GM12878 (cell line): ENCODE measurements at regions not wholly inside any gene's neighbourhood (a gene's known extent, or its start where the extent isn't known, plus 50 kb on each side); places are given as distances from the start of the nearest gene placed in this dataset.

Experiments used
- ATAC-seq: fragments of 200-7000 bp; cut with Tn5 transposase; 3 replicates; pipeline ENCODE4 v1.9.1; 2020; ENCODE audit warnings: mild to moderate bottlenecking, moderate library complexity
- BruUV-seq: library from RNA; stranded (reverse); fragments of 400-500 nt; replicated peaks from 2 replicates; lab custom pipeline; 2021; lab: Mats Ljungman, UMichigan
- CTCF ChIA-PET: fragments of 300-600 bp; sonication (Branson Sonifier 250); formaldehyde crosslinking; extraction: SDS; loops from one replicate; lab custom pipeline; 2021; ENCODE audit warnings: inconsistent platforms; lab: Yijun Ruan, JAX
- POLR2A ChIA-PET: fragments of 350-600 bp; formaldehyde crosslinking; extraction: SDS; loops from one replicate; lab custom pipeline; 2021; ENCODE audit warnings: inconsistent platforms; lab: Charles Lee
- RAD21 ChIA-PET: fragments of 300-600 bp; sonication (Branson Sonifier 250); formaldehyde crosslinking; loops from one replicate; lab custom pipeline; 2023; ENCODE audit warnings: antibody characterized with exemption; ENCODE audit not compliant: unreplicated experiment; lab: Charles Lee
- SMC1A ChIA-PET: fragments of 300-600 bp; sonication (Branson Sonifier 250); formaldehyde crosslinking; loops from one replicate; lab custom pipeline; 2023; ENCODE audit not compliant: unreplicated experiment, uncharacterized antibody; lab: Charles Lee
- DNase-seq: peaks from one replicate; pipeline ENCODE4 v3.0.0-alpha.2; 2011; ENCODE audit warnings: low read depth, low spot score
- FAIRE-seq: peaks from 3 replicates; lab custom pipeline; 2011; peaks lifted over from hg19 to GRCh38; lab: Jason Lieb, UNC
- H2AFZ ChIP-seq: 2 replicates; pipeline ENCODE4 v1.6.0; 2011; ENCODE audit warnings: low read depth, low read length, control low read depth; ENCODE audit not compliant: control insufficient read depth
- H3K27ac ChIP-seq: 2 replicates; pipeline ENCODE4 v1.5.1; 2011; ENCODE audit warnings: control low read depth; ENCODE audit not compliant: control insufficient read depth, insufficient read depth
- H3K27me3 ChIP-seq, 2 experiments: replicated peaks in 1 of 2; 2 replicates each; pipeline versions ENCODE4 v1.6.0 to v1.6.1; 2011; ENCODE audit warnings: low read length in 1 of 2; ENCODE audit not compliant: control insufficient read depth in 2 of 2, insufficient read depth in 2 of 2
- H3K36me3 ChIP-seq, 2 experiments: 2 replicates each; pipeline ENCODE4 v1.5.1; 2011; ENCODE audit warnings: low read length in 1 of 2; ENCODE audit not compliant: control insufficient read depth in 2 of 2, insufficient read depth in 2 of 2
- H3K4me1 ChIP-seq: 2 replicates; pipeline ENCODE4 v1.6.1; 2011; ENCODE audit warnings: mild to moderate bottlenecking, low read length, moderate library complexity, mixed read lengths; ENCODE audit not compliant: control insufficient read depth, insufficient read depth
- H3K4me2 ChIP-seq: 2 replicates; pipeline ENCODE4 v1.6.0; 2011; ENCODE audit warnings: control low read depth; ENCODE audit not compliant: control insufficient read depth, insufficient read depth
- H3K4me3 ChIP-seq: fragments of 200-600 bp; sonication (generic); 2 replicates; pipeline ENCODE4 v1.5.1; 2016
- H3K79me2 ChIP-seq: 2 replicates; pipeline ENCODE4 v1.6.0; 2011; ENCODE audit warnings: low read length; ENCODE audit not compliant: control insufficient read depth, insufficient read depth
- H3K9ac ChIP-seq: 2 replicates; pipeline ENCODE4 v1.8.0; 2011; ENCODE audit warnings: low read length, control low read depth, mixed read lengths; ENCODE audit not compliant: control insufficient read depth, insufficient read depth
- H3K9me3 ChIP-seq: replicated peaks from 3 replicates; pipeline ENCODE4 v1.5.1; 2011; ENCODE audit warnings: mild to moderate bottlenecking, low read length; ENCODE audit not compliant: control insufficient read depth, insufficient read depth
- H4K20me1 ChIP-seq: 2 replicates; pipeline ENCODE4 v1.6.0; 2011; ENCODE audit not compliant: control insufficient read depth, insufficient read depth
- BACH1 ChIP-seq: fragments of 450-650 bp; IDR thresholded peaks from 2 replicates; pipeline ENCODE4 v1.6.1; 2017; ENCODE audit warnings: mild to moderate bottlenecking, borderline replicate concordance
- BCL11A ChIP-seq: IDR thresholded peaks from 2 replicates; pipeline ENCODE4 v1.6.1; 2011; ENCODE audit warnings: low read depth, low read length
- EGR1 ChIP-seq, 2 experiments: IDR thresholded peaks; 1 replicate in 1 of 2; 2 replicates in 1 of 2; pipeline ENCODE4 v1.6.1; 2011 to 2012; ENCODE audit warnings: low read depth in 2 of 2, low read length in 2 of 2, borderline replicate concordance in 1 of 2, mild to moderate bottlenecking in 1 of 2, moderate library complexity in 1 of 2
- EZH2 ChIP-seq: IDR thresholded peaks from 2 replicates; pipeline ENCODE4 v1.6.1; 2012; ENCODE audit warnings: low read depth, mild to moderate bottlenecking, control low read depth, inconsistent platforms, low read length, borderline replicate concordance; ENCODE audit not compliant: control insufficient read depth
- LARP7 ChIP-seq: fragments of 450-650 bp; IDR thresholded peaks from 2 replicates; pipeline ENCODE4 v1.6.1; 2017; ENCODE audit warnings: mild to moderate bottlenecking
- POU2F2 ChIP-seq: IDR thresholded peaks from 3 replicates; pipeline ENCODE4 v1.6.1; 2011; ENCODE audit warnings: low read depth, mild to moderate bottlenecking, low read length, borderline replicate concordance
- RELA ChIP-seq: fragments of 450-650 bp; IDR thresholded peaks from 2 replicates; pipeline ENCODE4 v1.8.0; 2014; ENCODE audit warnings: borderline replicate concordance; ENCODE audit not compliant: partially characterized antibody
- SIX5 ChIP-seq: IDR thresholded peaks from 2 replicates; pipeline ENCODE4 v1.6.1; 2011; ENCODE audit warnings: mild to moderate bottlenecking, low read depth, low read length, moderate library complexity; ENCODE audit not compliant: severe bottlenecking
- SP1 ChIP-seq: IDR thresholded peaks from one replicate; pipeline ENCODE4 v1.6.1; 2011; ENCODE audit warnings: low read depth, low read length
- SUPT20H ChIP-seq: IDR thresholded peaks from 2 replicates; pipeline ENCODE4 v1.6.1; 2011; ENCODE audit warnings: low read depth, mild to moderate bottlenecking, low read length, moderate library complexity, borderline replicate concordance; ENCODE audit not compliant: control insufficient read depth
- TAF1 ChIP-seq: IDR thresholded peaks from 2 replicates; pipeline ENCODE4 v1.6.1; 2011; ENCODE audit warnings: mild to moderate bottlenecking, low read depth, low read length, borderline replicate concordance
- TCF12 ChIP-seq: IDR thresholded peaks from 2 replicates; pipeline ENCODE4 v1.6.1; 2011; ENCODE audit warnings: low read depth, mild to moderate bottlenecking, low read length
- YY1 ChIP-seq: IDR thresholded peaks from 2 replicates; pipeline ENCODE4 v1.6.1; 2011; ENCODE audit warnings: low read depth, mild to moderate bottlenecking, low read length
- ZNF622 ChIP-seq: fragments of 450-650 bp; IDR thresholded peaks from 2 replicates; pipeline ENCODE4 v1.6.1; 2017; ENCODE audit warnings: mild to moderate bottlenecking, inconsistent platforms
- WGBS: methylation state at CpG from one replicate; pipeline ENCODE4 v1.1.6; 2016; ENCODE audit warnings: low lambda C conversion rate; ENCODE audit not compliant: insufficient replicate concordance, insufficient coverage; ENCODE audit errors: missing lambda C conversion rate; 5-methylcytosine and 5-hydroxymethylcytosine counted together
- in situ Hi-C: fragments of 300-500 bp; cut with MboI; formaldehyde crosslinking; loops from 9 replicates; pipeline ENCODE4 v1.14.3; 2018; ENCODE audit warnings: mixed read lengths
- intact Hi-C: fragments of 100-400 bp; cut with micrococcal nuclease; formaldehyde crosslinking; loops from one replicate; pipeline ENCODE4 v1.14.2; 2022; ENCODE audit not compliant: unreplicated experiment
- TF ChIP-seq, protein P1 (sequence below): fragments of 150-350 bp; IDR thresholded peaks from 2 replicates; pipeline ENCODE4 v1.6.1; 2016; ENCODE audit warnings: low read depth, low read length
- TF ChIP-seq, protein P2 (sequence below): fragments of 450-650 bp; IDR thresholded peaks from 2 replicates; pipeline ENCODE4 v1.6.1; 2017; ENCODE audit warnings: mild to moderate bottlenecking, moderate library complexity
- TF ChIP-seq, protein P3 (sequence below): fragments of 450-650 bp; conservative IDR thresholded peaks from 2 replicates; pipeline ENCODE4 v1.6.1; 2017; ENCODE audit warnings: mild to moderate bottlenecking, moderate library complexity

DNA sequence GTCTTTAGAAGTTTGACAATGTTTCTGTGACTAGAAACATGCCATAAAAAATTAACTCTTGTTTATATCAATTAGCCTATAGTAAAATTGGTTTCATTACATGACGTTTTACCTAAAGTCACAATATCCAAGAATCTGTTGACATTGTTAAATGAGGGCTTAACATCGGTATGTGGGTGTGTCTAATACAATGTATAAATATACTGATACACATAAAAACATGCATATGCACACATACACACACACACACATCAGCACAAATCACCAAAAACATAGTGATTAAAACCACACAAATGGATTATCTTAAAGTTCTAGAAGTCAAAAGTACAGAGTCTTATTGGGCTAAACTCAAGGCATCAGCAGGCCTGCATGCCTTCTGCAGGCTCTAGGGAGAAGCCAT, 456.7 kb downstream of the NTRK3 start:
- Histone ChIP-seq H3K79me2 (no peaks in the 10 kb centered on the region), H4K20me1 (no peaks in the 10 kb centered on the region), H3K36me3 (no peaks in the 10 kb centered on the region), H3K9me3 (no peaks in the 10 kb centered on the region), H3K27me3 (no peaks in the 10 kb centered on the region), H3K27ac (no peak overlapping the region), H2AFZ (no peak overlapping the region), H3K4me3 (no peak overlapping the region), H3K9ac (no peak overlapping the region), H3K4me1 (no peaks in the 10 kb centered on the region), H3K4me2 (no peak overlapping the region)
- ChIA-PET CTCF (no interaction called here), RAD21 (no interaction called here), POLR2A (no interaction called here), SMC1A (no interaction called here)
- WGBS: 25% methylated on average over 2 of the region's 2 CpGs
- in situ Hi-C loops (no loop called here), intact Hi-C loops (no loop called here)
- DNase-seq (no peak), ATAC-seq (no peak), FAIRE-seq (no peak)
- no TSS peak for BruUV-seq
- TF ChIP-seq SP1 (no peak), YY1 (no peak), LARP7 (no peak), TCF12 (no peak), SUPT20H (no peak), RELA (no peak), SIX5 (no peak), POU2F2 (no peak), EZH2 (no peak), ZNF622 (no peak), BACH1 (no peak), BCL11A (no peak), TAF1 (no peak), EGR1 (IDR thresholded peaks at IDR 0.05; ENCODE audit: borderline replicate concordance in 1 of 2, low read depth in 2 of 2, low read length in 2 of 2) (no peak)
- TF ChIP-seq, protein P1, sequence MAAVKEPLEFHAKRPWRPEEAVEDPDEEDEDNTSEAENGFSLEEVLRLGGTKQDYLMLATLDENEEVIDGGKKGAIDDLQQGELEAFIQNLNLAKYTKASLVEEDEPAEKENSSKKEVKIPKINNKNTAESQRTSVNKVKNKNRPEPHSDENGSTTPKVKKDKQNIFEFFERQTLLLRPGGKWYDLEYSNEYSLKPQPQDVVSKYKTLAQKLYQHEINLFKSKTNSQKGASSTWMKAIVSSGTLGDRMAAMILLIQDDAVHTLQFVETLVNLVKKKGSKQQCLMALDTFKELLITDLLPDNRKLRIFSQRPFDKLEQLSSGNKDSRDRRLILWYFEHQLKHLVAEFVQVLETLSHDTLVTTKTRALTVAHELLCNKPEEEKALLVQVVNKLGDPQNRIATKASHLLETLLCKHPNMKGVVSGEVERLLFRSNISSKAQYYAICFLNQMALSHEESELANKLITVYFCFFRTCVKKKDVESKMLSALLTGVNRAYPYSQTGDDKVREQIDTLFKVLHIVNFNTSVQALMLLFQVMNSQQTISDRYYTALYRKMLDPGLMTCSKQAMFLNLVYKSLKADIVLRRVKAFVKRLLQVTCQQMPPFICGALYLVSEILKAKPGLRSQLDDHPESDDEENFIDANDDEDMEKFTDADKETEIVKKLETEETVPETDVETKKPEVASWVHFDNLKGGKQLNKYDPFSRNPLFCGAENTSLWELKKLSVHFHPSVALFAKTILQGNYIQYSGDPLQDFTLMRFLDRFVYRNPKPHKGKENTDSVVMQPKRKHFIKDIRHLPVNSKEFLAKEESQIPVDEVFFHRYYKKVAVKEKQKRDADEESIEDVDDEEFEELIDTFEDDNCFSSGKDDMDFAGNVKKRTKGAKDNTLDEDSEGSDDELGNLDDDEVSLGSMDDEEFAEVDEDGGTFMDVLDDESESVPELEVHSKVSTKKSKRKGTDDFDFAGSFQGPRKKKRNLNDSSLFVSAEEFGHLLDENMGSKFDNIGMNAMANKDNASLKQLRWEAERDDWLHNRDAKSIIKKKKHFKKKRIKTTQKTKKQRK: no peak
- TF ChIP-seq, protein P2, sequence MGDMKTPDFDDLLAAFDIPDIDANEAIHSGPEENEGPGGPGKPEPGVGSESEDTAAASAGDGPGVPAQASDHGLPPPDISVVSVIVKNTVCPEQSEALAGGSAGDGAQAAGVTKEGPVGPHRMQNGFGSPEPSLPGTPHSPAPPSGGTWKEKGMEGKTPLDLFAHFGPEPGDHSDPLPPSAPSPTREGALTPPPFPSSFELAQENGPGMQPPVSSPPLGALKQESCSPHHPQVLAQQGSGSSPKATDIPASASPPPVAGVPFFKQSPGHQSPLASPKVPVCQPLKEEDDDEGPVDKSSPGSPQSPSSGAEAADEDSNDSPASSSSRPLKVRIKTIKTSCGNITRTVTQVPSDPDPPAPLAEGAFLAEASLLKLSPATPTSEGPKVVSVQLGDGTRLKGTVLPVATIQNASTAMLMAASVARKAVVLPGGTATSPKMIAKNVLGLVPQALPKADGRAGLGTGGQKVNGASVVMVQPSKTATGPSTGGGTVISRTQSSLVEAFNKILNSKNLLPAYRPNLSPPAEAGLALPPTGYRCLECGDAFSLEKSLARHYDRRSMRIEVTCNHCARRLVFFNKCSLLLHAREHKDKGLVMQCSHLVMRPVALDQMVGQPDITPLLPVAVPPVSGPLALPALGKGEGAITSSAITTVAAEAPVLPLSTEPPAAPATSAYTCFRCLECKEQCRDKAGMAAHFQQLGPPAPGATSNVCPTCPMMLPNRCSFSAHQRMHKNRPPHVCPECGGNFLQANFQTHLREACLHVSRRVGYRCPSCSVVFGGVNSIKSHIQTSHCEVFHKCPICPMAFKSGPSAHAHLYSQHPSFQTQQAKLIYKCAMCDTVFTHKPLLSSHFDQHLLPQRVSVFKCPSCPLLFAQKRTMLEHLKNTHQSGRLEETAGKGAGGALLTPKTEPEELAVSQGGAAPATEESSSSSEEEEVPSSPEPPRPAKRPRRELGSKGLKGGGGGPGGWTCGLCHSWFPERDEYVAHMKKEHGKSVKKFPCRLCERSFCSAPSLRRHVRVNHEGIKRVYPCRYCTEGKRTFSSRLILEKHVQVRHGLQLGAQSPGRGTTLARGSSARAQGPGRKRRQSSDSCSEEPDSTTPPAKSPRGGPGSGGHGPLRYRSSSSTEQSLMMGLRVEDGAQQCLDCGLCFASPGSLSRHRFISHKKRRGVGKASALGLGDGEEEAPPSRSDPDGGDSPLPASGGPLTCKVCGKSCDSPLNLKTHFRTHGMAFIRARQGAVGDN: no peak
- TF ChIP-seq, protein P3, sequence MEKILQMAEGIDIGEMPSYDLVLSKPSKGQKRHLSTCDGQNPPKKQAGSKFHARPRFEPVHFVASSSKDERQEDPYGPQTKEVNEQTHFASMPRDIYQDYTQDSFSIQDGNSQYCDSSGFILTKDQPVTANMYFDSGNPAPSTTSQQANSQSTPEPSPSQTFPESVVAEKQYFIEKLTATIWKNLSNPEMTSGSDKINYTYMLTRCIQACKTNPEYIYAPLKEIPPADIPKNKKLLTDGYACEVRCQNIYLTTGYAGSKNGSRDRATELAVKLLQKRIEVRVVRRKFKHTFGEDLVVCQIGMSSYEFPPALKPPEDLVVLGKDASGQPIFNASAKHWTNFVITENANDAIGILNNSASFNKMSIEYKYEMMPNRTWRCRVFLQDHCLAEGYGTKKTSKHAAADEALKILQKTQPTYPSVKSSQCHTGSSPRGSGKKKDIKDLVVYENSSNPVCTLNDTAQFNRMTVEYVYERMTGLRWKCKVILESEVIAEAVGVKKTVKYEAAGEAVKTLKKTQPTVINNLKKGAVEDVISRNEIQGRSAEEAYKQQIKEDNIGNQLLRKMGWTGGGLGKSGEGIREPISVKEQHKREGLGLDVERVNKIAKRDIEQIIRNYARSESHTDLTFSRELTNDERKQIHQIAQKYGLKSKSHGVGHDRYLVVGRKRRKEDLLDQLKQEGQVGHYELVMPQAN: no peak
